Activated CD4-positive, alpha-beta memory T cell treated with anti-CD3 and anti-CD28 coated beads for 36 hours (primary cell): ENCODE measurements at regions not wholly inside any gene's neighbourhood (a gene's known extent, or its start where the extent isn't known, plus 50 kb on each side); places are given as distances from the start of the nearest gene placed in this dataset.

ENCODE experiments used
- CTCF ChIA-PET: fragments of 350-600 bp; sonication (Branson Sonifier 250); formaldehyde crosslinking; loops from one replicate; lab custom pipeline; 2021; ENCODE audit warnings: antibody characterized with exemption, inconsistent platforms; lab: Charles Lee
- POLR2A ChIA-PET: fragments of 350-600 bp; sonication (Branson Sonifier 250); formaldehyde crosslinking; loops from one replicate; lab custom pipeline; 2021; ENCODE audit warnings: antibody characterized with exemption; lab: Charles Lee
- DNase-seq: peaks from one replicate; pipeline ENCODE4 v3.0.0-alpha.2; 2020
- H3K27ac Mint-ChIP-seq: one replicate; pipeline ENCODE4 v1.8.0; 2021; ENCODE audit warnings: mixed read lengths
- H3K27me3 Mint-ChIP-seq: one replicate; pipeline ENCODE4 v1.8.0; 2021; ENCODE audit warnings: mixed read lengths
- H3K36me3 Mint-ChIP-seq: one replicate; pipeline ENCODE4 v1.8.0; 2021; ENCODE audit warnings: mixed read lengths
- H3K4me1 Mint-ChIP-seq: one replicate; pipeline ENCODE4 v1.8.0; 2021; ENCODE audit warnings: low read depth, mixed read lengths
- H3K4me3 Mint-ChIP-seq: one replicate; pipeline ENCODE4 v1.8.0; 2021; ENCODE audit warnings: mild to moderate bottlenecking, mixed read lengths
- H3K9me3 Mint-ChIP-seq: one replicate; pipeline ENCODE4 v1.8.0; 2021; ENCODE audit warnings: mixed read lengths
- intact Hi-C: fragments of 100-400 bp; cut with micrococcal nuclease; formaldehyde crosslinking; loops from one replicate; pipeline ENCODE4 v1.15.1; 2023

DNA sequence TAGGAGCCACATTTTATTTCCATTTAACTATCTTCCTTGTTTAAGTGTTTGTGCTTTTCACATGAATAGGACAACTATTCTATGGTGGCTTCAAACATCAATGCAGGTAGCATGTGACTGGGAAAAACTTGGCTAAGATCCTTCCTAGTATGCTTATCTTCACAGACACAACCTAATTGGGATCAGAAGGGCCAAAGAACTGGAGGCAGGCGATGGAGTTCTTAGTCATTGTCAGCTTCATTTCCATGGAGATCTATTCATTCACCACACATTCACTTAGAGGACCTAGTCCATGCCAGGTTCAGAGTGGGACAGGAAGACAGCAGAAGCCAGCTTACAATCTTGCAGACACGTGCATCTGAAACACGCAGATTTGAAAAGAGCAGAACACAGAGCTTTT, 277.5 kb upstream of the PPP2R3A start:
- Mint-ChIP-seq H3K4me1 (no peaks in the 10 kb centered on the region), H3K36me3 (no peaks in the 10 kb centered on the region), H3K27me3 (no peaks in the 10 kb centered on the region), H3K27ac (no peak overlapping the region), H3K4me3 (no peak overlapping the region), H3K9me3 (no peaks in the 10 kb centered on the region)
- intact Hi-C loops, result no loop called here
- POLR2A ChIA-PET, result no interaction called here
- DNase-seq, result no peak
- CTCF ChIA-PET, result interaction anchor here (1.4 kb wide), 1 partner anchor 11 kb away, joined by 3 read pairs; no protein-coding TSS in a partner anchor

DNA sequence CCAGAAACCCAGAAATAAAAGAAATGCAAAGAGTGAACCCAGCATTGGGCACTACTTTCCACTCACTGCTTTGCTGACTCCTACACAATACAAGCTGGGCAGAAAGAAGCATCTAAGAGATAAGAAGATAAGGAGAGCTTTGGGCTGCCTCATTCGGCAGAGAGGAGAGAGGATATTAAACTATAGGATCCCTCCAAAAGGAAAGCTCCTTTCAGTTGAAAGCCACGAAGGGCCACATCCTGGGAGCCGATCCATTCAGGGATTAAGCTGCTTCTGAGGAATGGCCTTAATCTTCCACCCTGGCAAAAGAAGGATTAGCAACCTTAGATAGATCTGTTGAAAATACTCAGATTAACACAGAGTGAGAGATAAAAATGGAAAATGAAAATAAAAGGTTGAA, 274.9 kb upstream of the PPP2R3A start:
- intact Hi-C loops, result no loop called here
- ChIA-PET CTCF (no interaction called here), POLR2A (no interaction called here)
- no peak for DNase-seq
- Mint-ChIP-seq H3K27me3 (no peaks in the 10 kb centered on the region), H3K36me3 (no peaks in the 10 kb centered on the region), H3K4me3 (no peak overlapping the region), H3K27ac (no peak overlapping the region), H3K9me3 (no peaks in the 10 kb centered on the region), H3K4me1 (no peaks in the 10 kb centered on the region)

DNA sequence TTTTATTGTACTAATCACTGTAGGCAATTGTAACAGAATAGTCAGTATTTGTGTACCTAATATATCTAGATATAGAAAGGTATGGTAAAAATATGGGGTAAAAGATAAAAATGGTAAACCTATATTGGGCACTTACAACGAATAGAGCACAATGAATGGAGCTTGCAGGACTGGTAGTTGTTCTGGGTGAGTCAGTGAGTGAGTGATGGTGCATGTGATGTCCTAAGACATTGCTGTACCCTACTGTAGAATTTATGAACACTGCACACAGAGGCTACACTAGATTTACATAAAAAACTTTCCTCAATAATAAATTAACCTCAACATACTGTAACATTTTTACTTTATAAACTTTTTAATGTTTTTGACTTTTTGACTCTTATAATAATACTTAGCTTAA, 274.3 kb upstream of the PPP2R3A start:
- intact Hi-C loops, result no loop called here
- CTCF ChIA-PET, result no interaction called here
- POLR2A ChIA-PET, result no interaction called here
- no peak overlapping the region for H3K4me3 Mint-ChIP-seq
- H3K36me3 Mint-ChIP-seq, result no peaks in the 10 kb centered on the region
- H3K27me3 Mint-ChIP-seq, result no peaks in the 10 kb centered on the region
- no peak overlapping the region for H3K27ac Mint-ChIP-seq
- no peaks in the 10 kb centered on the region for H3K9me3 Mint-ChIP-seq
- no peak for DNase-seq
- H3K4me1 Mint-ChIP-seq, result no peaks in the 10 kb centered on the region

DNA sequence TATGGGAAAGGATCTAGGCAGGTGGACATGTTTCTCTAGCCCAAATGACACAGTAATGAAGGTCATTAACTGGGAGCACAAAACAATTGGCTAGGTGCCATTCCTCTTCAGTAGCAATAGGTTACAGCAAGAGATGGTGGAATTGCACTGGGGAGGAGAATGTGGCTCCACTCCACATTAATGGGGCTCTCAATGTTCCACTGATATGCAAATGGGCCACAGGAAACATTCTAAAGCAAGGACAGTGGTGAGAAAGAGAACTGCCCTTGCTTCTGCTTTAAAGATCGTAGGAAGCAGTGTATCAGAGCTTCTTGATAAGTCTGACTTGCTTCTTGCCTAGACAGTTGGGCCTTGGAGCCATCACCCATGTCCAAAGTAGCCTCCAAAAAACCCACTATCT, 271.4 kb upstream of the PPP2R3A start:
- Mint-ChIP-seq H3K4me3 (no peak overlapping the region), H3K4me1 (no peaks in the 10 kb centered on the region), H3K27me3 (no peaks in the 10 kb centered on the region), H3K9me3 (no peaks in the 10 kb centered on the region), H3K36me3 (no peaks in the 10 kb centered on the region), H3K27ac (no peak overlapping the region)
- CTCF ChIA-PET, result no interaction called here
- intact Hi-C loops, result no loop called here
- DNase-seq, result no peak
- POLR2A ChIA-PET, result no interaction called here

GRCh38 chr3:135699741-135700140, 265.8 kb upstream of the PPP2R3A start:
- no peaks in the 10 kb centered on the region for H3K36me3 Mint-ChIP-seq
- DNase-seq, result no peak
- CTCF ChIA-PET, result no interaction called here
- POLR2A ChIA-PET, result no interaction called here
- no peaks in the 10 kb centered on the region for H3K9me3 Mint-ChIP-seq
- no peak overlapping the region for H3K4me3 Mint-ChIP-seq
- intact Hi-C loops, result no loop called here
- H3K27me3 Mint-ChIP-seq, result no peaks in the 10 kb centered on the region
- H3K27ac Mint-ChIP-seq, result no peak overlapping the region
- H3K4me1 Mint-ChIP-seq, result no peaks in the 10 kb centered on the region

DNA sequence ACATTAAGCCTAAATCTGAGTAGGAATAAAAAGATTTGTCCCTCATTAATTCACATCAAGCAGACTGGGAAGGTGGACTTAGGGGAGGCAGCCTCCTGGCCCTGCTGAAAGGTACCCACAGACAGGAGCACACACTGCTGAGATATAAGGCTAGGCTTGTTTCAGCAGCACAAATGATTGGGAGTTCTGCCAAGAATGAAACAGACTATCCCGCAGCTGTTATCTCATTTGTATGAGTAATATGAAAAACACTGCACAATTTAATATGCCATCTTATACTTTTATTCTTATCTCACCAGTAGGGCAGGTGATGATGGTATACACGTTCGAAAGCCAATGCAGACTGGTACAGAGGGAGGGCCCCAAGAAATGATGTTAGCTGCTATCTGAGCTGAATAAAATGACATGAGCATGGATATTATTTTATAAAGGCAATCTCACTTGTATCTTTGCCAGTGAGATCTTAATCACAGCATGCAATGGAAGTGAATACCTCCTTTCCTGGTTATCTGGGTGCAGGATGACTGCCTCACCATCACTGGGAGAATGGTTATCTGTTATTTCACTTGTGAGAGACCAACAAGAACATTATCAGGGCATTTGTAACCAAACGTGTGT, 258.7 kb upstream of the PPP2R3A start:
- POLR2A ChIA-PET, result no interaction called here
- Mint-ChIP-seq H3K9me3 (no peaks in the 10 kb centered on the region), H3K27me3 (no peaks in the 10 kb centered on the region), H3K4me1 (no peaks in the 10 kb centered on the region), H3K4me3 (no peak overlapping the region), H3K36me3 (no peaks in the 10 kb centered on the region), H3K27ac (no peak overlapping the region)
- CTCF ChIA-PET, result no interaction called here
- no peak for DNase-seq
- intact Hi-C loops, result no loop called here

DNA sequence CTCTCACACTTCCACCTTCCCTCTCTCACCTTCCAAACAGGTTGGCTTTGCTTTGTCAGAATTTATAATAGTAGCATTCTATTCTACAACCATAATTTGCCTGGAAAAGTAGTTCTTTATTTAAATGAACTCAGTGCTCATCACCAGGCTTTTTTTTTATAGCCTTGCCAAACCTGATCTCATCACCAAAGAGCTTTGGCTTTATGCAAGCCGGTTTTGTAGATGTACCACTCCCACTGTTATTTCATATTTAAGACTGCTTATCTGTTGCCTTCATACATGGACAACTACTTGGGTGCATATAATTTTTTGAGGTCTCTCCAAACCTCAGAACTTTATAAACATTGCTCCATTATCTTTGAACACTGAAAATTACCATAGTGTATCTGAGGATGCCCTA, 246.1 kb upstream of the PPP2R3A start:
- intact Hi-C loops, result no loop called here
- no peaks in the 10 kb centered on the region for H3K4me1 Mint-ChIP-seq

GRCh38 chr3:135728007-135728721, 237.4 kb upstream of the PPP2R3A start:
- H3K4me3 Mint-ChIP-seq, result no peak overlapping the region
- peaks cover 37% of the 10 kb centered on the region for H3K9me3 Mint-ChIP-seq
- no peak for DNase-seq
- H3K27ac Mint-ChIP-seq, result no peak overlapping the region
- POLR2A ChIA-PET, result no interaction called here
- H3K4me1 Mint-ChIP-seq, result no peaks in the 10 kb centered on the region
- CTCF ChIA-PET, result no interaction called here
- no peaks in the 10 kb centered on the region for H3K36me3 Mint-ChIP-seq
- intact Hi-C loops, result no loop called here
- no peaks in the 10 kb centered on the region for H3K27me3 Mint-ChIP-seq

More for the DNA sequence above, 246.1 kb upstream of the PPP2R3A start:
- Mint-ChIP-seq H3K36me3 (no peaks in the 10 kb centered on the region), H3K9me3 (peaks cover 11% of the 10 kb centered on the region), H3K27ac (no peak overlapping the region), H3K27me3 (no peaks in the 10 kb centered on the region), H3K4me3 (no peak overlapping the region)
- no peak for DNase-seq
- ChIA-PET POLR2A (no interaction called here), CTCF (no interaction called here)

GRCh38 chr3:135731546-135731945, 234.0 kb upstream of the PPP2R3A start:
- Mint-ChIP-seq H3K27ac (no peak overlapping the region), H3K27me3 (peaks cover 2% of the 10 kb centered on the region), H3K36me3 (no peaks in the 10 kb centered on the region), H3K9me3 (peaks cover 30% of the 10 kb centered on the region), H3K4me1 (no peaks in the 10 kb centered on the region), H3K4me3 (no peak overlapping the region)
- intact Hi-C loops, result no loop called here
- no peak for DNase-seq
- ChIA-PET POLR2A (no interaction called here), CTCF (no interaction called here)

- CTCF ChIA-PET, result no interaction called here
- intact Hi-C loops, result no loop called here
- Mint-ChIP-seq H3K27ac (no peak overlapping the region), H3K9me3 (peaks cover 28% of the 10 kb centered on the region), H3K4me1 (no peaks in the 10 kb centered on the region), H3K27me3 (peaks cover 2% of the 10 kb centered on the region), H3K4me3 (no peak overlapping the region), H3K36me3 (no peaks in the 10 kb centered on the region)
- POLR2A ChIA-PET, result no interaction called here
- DNase-seq, result no peak
Measured at GRCh38 chr3:135736740-135737139, 228.8 kb upstream of the PPP2R3A start.

- CTCF ChIA-PET, result no interaction called here
- DNase-seq, result no peak
- POLR2A ChIA-PET, result no interaction called here
- intact Hi-C loops, result no loop called here
- H3K27me3 Mint-ChIP-seq, result no peaks in the 10 kb centered on the region
- H3K36me3 Mint-ChIP-seq, result no peaks in the 10 kb centered on the region
- H3K4me1 Mint-ChIP-seq, result no peaks in the 10 kb centered on the region
- peaks cover 19% of the 10 kb centered on the region for H3K9me3 Mint-ChIP-seq
- no peak overlapping the region for H3K4me3 Mint-ChIP-seq
- H3K27ac Mint-ChIP-seq, result no peak overlapping the region
Measured at GRCh38 chr3:135739779-135740178, 225.7 kb upstream of the PPP2R3A start.

DNA sequence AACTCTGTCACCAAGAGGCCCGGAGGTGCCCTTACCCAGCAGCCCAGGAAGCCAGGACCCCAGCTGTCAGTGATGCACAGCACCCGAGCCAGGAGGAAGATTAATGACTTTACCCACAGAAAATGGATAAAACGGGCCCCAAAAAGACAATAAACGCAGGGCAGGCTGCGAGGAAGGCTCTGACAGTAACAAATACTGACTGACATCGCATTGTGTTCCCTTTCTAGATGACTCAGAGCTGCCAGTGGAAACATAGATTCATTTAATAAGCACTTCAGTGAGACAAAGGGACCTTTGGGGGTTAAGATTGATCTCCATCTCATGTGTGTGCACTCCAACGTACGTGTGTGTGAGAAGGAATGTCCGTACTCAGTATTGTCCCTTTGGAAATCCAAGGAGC, 225.3 kb upstream of the PPP2R3A start:
- ChIA-PET CTCF (no interaction called here), POLR2A (no interaction called here)
- Mint-ChIP-seq H3K36me3 (no peaks in the 10 kb centered on the region), H3K27ac (no peak overlapping the region), H3K4me3 (no peak overlapping the region), H3K4me1 (no peaks in the 10 kb centered on the region), H3K27me3 (no peaks in the 10 kb centered on the region), H3K9me3 (peaks cover 17% of the 10 kb centered on the region)
- intact Hi-C loops, result no loop called here
- no peak for DNase-seq

DNA sequence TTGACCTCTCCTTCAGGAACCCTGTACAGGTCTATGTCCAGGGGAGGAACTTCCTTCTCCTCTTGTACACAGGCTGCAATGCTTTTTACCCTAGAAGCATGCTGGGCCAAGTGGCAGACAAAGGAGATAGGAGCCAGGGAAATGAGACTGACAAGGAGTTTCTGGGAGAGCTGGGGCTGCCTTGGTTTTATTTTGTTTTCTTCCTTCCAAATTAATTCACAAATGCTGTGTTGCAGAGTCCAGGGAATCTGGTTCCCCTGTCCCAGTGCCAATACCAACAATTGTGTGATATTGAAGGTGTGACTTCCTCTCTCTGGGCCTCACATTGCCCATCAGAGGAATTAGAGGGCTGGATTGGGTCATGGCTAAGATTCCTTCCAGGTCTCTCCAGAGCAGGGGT, 224.8 kb upstream of the PPP2R3A start:
- ChIA-PET POLR2A (no interaction called here), CTCF (no interaction called here)
- no peaks in the 10 kb centered on the region for H3K36me3 Mint-ChIP-seq
- H3K27me3 Mint-ChIP-seq, result no peaks in the 10 kb centered on the region
- peaks cover 15% of the 10 kb centered on the region for H3K9me3 Mint-ChIP-seq
- H3K4me3 Mint-ChIP-seq, result no peak overlapping the region
- no peak for DNase-seq
- intact Hi-C loops, result no loop called here
- no peak overlapping the region for H3K27ac Mint-ChIP-seq
- no peaks in the 10 kb centered on the region for H3K4me1 Mint-ChIP-seq
